SK-N-SH (cell line): ENCODE measurements at regions not wholly inside any gene's neighbourhood (a gene's known extent, or its start where the extent isn't known, plus 50 kb on each side); places are given as distances from the start of the nearest gene placed in this dataset.

ENCODE experiments used
- CHD2 ChIP-seq: fragments of 150-350 bp; IDR thresholded peaks from 2 replicates; pipeline ENCODE4 v1.6.1; 2018; ENCODE audit warnings: low read length; ENCODE audit not compliant: partially characterized antibody
- EZH2phosphoT487 ChIP-seq: fragments of 200-600 bp; sonication (generic); IDR thresholded peaks from 2 replicates; pipeline ENCODE4 v1.6.1; 2017; ENCODE audit warnings: low read depth, mixed run types, mild to moderate bottlenecking, antibody characterized with exemption, moderate library complexity, borderline replicate concordance
- FOXJ3 ChIP-seq: sonication (generic); formaldehyde crosslinking; IDR thresholded peaks from 2 replicates; pipeline ENCODE4 v1.5.1; 2020; ENCODE audit warnings: mild to moderate bottlenecking, missing genetic modification reagents
- RCOR1 ChIP-seq: fragments of 150-350 bp; IDR thresholded peaks from 2 replicates; pipeline ENCODE4 v1.6.1; 2017; ENCODE audit warnings: antibody characterized with exemption, low read length
- TAF1 ChIP-seq: IDR thresholded peaks from 2 replicates; pipeline ENCODE4 v1.6.1; 2012; ENCODE audit warnings: low read depth, mild to moderate bottlenecking, low read length, moderate library complexity, borderline replicate concordance
- TCF12 ChIP-seq: IDR thresholded peaks from 2 replicates; pipeline ENCODE4 v1.4.0; 2012
- TEAD4 ChIP-seq: IDR thresholded peaks from 2 replicates; pipeline ENCODE4 v1.4.0; 2012; ENCODE audit warnings: mild to moderate bottlenecking, borderline replicate concordance; ENCODE audit not compliant: insufficient read depth
- YY1 ChIP-seq: IDR thresholded peaks from 2 replicates; pipeline ENCODE4 v1.4.0; 2012; ENCODE audit warnings: low read depth, mild to moderate bottlenecking
- TF ChIP-seq, protein P1 (sequence below): fragments of 200-600 bp; sonication (generic); IDR thresholded peaks from 2 replicates; pipeline ENCODE4 v1.6.1; 2017; ENCODE audit warnings: antibody characterized with exemption, mild to moderate bottlenecking, moderate library complexity
- TF ChIP-seq, protein P2 (sequence below): IDR thresholded peaks from 2 replicates; pipeline ENCODE4 v1.6.1; 2012; ENCODE audit warnings: mild to moderate bottlenecking, low read depth, low read length, moderate library complexity
- TF ChIP-seq, protein P3 (sequence below): IDR thresholded peaks from 2 replicates; pipeline ENCODE4 v1.4.0; 2012; ENCODE audit warnings: low read depth, borderline replicate concordance

DNA sequence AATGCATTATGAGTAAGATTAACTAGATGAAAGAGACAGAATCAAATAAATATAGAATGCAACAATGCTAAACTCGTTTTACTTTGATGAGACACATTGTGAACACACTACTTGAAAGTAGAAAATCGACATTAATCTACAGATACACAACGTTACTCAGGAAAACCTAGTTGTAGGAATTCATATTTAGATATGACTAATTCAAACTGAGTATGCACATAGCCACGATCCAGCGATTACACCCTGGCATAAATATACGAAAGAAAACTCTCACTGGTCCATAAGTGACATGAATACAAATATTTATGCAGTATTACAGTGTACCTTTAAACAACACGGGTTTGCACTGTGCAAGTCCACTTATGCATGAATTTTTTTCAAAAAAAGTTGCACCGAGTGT lies 485.6 kb downstream of the TMX3 start:
- no peak for TF ChIP-seq CHD2
- TF ChIP-seq, protein P1, sequence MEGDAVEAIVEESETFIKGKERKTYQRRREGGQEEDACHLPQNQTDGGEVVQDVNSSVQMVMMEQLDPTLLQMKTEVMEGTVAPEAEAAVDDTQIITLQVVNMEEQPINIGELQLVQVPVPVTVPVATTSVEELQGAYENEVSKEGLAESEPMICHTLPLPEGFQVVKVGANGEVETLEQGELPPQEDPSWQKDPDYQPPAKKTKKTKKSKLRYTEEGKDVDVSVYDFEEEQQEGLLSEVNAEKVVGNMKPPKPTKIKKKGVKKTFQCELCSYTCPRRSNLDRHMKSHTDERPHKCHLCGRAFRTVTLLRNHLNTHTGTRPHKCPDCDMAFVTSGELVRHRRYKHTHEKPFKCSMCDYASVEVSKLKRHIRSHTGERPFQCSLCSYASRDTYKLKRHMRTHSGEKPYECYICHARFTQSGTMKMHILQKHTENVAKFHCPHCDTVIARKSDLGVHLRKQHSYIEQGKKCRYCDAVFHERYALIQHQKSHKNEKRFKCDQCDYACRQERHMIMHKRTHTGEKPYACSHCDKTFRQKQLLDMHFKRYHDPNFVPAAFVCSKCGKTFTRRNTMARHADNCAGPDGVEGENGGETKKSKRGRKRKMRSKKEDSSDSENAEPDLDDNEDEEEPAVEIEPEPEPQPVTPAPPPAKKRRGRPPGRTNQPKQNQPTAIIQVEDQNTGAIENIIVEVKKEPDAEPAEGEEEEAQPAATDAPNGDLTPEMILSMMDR = no peak
- no peak for TF ChIP-seq EZH2phosphoT487
- TF ChIP-seq TCF12 = no peak
- TF ChIP-seq YY1 = no peak
- TF ChIP-seq, protein P2, sequence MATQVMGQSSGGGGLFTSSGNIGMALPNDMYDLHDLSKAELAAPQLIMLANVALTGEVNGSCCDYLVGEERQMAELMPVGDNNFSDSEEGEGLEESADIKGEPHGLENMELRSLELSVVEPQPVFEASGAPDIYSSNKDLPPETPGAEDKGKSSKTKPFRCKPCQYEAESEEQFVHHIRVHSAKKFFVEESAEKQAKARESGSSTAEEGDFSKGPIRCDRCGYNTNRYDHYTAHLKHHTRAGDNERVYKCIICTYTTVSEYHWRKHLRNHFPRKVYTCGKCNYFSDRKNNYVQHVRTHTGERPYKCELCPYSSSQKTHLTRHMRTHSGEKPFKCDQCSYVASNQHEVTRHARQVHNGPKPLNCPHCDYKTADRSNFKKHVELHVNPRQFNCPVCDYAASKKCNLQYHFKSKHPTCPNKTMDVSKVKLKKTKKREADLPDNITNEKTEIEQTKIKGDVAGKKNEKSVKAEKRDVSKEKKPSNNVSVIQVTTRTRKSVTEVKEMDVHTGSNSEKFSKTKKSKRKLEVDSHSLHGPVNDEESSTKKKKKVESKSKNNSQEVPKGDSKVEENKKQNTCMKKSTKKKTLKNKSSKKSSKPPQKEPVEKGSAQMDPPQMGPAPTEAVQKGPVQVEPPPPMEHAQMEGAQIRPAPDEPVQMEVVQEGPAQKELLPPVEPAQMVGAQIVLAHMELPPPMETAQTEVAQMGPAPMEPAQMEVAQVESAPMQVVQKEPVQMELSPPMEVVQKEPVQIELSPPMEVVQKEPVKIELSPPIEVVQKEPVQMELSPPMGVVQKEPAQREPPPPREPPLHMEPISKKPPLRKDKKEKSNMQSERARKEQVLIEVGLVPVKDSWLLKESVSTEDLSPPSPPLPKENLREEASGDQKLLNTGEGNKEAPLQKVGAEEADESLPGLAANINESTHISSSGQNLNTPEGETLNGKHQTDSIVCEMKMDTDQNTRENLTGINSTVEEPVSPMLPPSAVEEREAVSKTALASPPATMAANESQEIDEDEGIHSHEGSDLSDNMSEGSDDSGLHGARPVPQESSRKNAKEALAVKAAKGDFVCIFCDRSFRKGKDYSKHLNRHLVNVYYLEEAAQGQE = no peak
- no peak for TF ChIP-seq RCOR1
- no peak for TF ChIP-seq TEAD4
- no peak for TF ChIP-seq FOXJ3 (CRISPR knock-in tag)
- no peak for TF ChIP-seq TAF1
- TF ChIP-seq, protein P3, sequence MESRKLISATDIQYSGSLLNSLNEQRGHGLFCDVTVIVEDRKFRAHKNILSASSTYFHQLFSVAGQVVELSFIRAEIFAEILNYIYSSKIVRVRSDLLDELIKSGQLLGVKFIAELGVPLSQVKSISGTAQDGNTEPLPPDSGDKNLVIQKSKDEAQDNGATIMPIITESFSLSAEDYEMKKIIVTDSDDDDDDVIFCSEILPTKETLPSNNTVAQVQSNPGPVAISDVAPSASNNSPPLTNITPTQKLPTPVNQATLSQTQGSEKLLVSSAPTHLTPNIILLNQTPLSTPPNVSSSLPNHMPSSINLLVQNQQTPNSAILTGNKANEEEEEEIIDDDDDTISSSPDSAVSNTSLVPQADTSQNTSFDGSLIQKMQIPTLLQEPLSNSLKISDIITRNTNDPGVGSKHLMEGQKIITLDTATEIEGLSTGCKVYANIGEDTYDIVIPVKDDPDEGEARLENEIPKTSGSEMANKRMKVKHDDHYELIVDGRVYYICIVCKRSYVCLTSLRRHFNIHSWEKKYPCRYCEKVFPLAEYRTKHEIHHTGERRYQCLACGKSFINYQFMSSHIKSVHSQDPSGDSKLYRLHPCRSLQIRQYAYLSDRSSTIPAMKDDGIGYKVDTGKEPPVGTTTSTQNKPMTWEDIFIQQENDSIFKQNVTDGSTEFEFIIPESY = no peak
